Medulla oblongata (tissue), 1 donor: ENCODE measurements at regions not wholly inside any gene's neighbourhood (a gene's known extent, or its start where the extent isn't known, plus 50 kb on each side); places are given as distances from the start of the nearest gene placed in this dataset.
A peak's percentile ranks its signal among the peaks of the same experiment; 100 is the strongest.

Experiments used
- DNase-seq: peaks from one replicate; pipeline ENCODE4 v3.0.0-alpha.2; 2015; ENCODE audit errors: extremely low spot score

DNA sequence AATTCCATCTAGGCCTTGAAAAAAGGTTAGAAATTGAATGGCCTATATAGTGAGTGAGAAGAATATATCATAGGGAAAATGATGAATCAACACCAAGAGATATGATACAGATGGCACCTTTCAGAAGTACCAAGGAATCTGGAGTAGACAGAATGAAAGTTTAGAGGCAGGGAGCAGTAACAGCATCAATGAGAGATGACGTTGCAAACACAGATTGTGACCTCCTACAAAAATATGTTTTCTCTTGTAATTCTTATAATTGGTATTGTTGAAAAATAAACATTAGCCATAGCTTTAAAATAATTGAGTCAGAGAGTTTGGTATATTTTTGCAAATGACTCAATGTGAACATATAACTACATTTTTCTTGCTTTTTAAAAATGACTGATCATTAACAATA, 1223.1 kb upstream of the GJE1 start:
- no peak for DNase-seq

DNA sequence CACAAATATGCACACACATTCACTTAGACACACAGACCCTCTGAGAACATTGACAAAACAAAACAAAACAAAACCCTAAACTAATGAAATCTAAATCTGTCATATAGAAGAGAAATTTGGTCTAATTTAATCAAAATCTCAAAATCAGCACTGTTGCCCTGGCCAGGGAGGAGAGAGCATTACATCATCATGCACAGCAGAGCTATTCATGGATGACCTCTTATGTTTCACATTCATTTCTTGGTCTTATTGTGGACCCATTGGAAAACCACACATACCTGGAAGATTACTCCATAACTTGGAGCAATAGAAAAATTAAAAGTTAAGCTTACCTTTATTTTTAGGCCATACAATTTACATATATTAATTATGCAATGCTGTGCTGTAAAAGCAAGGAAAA, 1223.6 kb upstream of the GJE1 start:
- no peak for DNase-seq

DNA sequence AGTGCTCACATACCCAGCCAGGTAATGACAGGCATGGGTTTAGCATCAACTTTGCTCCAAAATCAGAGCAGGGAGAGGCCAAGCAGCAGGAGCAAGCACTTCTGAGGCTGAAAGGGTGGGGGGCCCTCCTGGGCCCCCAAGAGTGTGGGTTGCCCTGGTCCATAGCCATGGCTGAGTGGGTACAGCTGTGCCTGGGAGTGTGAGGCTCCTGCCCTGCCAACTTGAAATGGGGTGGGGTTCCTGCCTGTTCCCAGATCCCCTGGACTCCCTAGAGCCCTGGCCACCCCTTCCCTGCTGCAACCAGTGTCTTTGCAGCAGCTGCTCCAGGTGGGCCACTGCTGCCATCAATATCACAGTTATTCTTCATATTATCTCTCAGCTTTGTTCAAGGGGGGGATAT, 1224.2 kb upstream of the GJE1 start:
- DNase-seq = no peak

DNA sequence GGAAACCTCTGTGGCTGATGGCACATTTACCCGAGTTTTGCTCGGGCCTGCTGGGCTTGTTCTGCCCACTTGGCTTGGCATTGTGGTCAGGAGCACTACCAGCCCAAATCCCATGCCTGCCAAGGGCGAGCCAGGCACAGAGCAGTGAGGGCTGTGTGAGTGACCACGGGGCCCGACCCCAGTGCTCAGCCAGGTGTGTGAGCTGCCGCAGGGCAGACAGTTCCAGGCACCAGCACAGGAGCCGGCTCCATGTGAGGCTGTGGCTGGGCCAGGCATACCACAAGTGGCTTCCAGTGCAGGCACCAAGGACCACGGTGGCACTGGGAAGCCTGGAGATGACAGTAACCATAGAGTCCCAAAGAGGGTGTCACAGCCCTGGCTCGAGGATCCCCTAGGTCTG, 1225.5 kb upstream of the GJE1 start:
- no peak for DNase-seq

GRCh38 chr6:140905724-140906123, 1227.0 kb upstream of the GJE1 start:
- DNase-seq = no peak

DNA sequence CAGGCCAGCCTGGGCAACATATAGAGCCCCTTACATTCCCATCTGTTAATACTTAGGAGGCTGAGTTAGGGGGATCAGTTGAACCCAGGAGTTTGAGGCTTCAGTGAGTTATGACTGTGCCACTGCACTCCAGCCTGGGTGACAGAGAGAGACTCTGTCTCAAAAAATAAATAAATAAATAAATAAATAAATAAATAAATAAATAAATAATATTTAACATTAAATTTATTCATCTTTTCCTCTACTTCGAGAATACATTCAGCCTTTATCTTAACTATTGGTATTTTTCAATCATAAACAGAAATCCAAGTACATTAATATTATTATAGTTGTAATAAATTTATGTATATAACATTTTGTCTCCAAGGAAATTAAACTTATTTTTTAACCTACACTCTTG, 1227.7 kb upstream of the GJE1 start:
- no peak for DNase-seq

- DNase-seq = no peak
Measured at GRCh38 chr6:140897804-140898573, 1234.7 kb upstream of the GJE1 start.

DNA sequence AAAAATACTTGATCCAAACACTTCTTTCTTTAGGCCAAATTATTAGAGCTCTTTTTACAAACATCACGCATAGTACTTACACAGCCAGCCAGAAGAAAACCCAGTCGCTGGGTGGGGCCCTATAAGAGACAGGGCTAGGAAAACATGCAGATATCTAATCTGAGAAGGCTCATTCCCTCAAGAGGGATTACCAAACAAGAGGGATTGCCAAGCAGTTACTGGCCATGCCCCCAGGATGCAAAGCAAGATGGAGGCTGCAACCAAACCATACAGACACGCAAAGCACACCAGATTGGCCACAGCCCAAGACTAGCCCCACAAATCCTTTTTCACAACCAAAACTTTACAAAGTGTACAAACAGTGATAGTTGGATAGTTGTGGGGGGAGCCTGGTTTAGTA, 1235.4 kb upstream of the GJE1 start:
- DNase-seq = no peak

DNA sequence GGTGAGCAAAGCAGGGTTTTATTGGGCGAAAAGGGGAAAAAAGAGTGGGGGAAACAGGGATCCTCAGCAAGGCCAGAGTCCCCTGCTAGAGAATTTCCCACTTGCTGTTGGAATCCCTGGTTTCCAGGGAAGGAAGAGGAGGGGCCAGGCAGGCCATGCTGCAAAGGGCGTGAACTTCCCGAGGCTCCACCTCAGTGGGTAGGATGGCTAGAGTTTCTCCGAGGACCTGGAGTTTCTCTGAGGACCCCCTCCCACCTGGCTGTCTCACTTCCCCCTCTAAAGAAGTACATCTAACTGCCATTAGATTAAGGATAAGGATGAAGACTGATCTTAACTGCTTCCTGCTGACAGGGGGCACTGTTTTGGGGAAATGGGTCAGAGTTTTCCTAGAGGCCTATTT, 1239.3 kb upstream of the GJE1 start:
- DNase-seq = no peak

DNA sequence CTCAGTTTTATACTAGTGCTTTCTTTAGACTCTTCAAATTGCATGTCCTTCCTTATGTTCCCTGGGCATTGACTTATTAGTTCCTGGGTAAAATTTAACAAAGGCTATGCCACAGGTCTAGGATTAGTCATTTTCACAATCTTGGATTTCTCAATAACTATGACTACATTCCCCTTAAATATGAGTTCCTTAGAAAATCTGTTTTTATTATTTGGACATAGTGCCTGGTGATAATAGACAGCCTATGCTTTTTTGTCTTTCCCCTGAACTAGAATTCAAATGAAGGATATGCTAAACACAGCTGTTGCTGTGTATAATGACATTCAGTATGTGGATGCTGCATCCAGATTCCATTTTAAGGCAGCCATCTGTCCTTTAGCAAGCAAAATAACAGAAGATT, 1252.8 kb upstream of the GJE1 start:
- DNase-seq = no peak

GRCh38 chr6:140874066-140874465, 1258.7 kb upstream of the GJE1 start:
- no peak for DNase-seq

DNA sequence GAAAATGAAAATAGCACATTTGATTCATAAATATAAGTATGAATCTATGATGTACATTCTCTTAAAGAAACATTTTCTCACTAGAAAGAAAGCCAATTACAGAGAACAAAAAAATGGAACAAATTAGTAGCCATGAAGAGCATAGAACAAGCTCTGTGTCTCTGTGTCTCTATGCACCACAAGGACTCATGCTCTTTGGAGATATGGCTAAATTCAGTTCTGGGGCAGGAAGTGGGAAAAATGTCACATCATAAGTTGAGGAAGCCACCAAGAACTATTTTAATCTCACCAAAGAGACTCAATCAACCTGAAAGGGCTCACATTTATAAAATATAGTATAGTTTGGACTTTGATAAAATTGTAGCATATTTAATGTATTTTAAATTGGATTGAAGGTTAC, 1259.8 kb upstream of the GJE1 start:
- no peak for DNase-seq

- DNase-seq = no peak
Measured at GRCh38 chr6:140871911-140872310, 1260.8 kb upstream of the GJE1 start.

GRCh38 chr6:140867336-140867735, 1265.4 kb upstream of the GJE1 start:
- no peak for DNase-seq

GRCh38 chr6:140858381-140858971, 1274.2 kb upstream of the GJE1 start:
- DNase-seq = no peak

DNA sequence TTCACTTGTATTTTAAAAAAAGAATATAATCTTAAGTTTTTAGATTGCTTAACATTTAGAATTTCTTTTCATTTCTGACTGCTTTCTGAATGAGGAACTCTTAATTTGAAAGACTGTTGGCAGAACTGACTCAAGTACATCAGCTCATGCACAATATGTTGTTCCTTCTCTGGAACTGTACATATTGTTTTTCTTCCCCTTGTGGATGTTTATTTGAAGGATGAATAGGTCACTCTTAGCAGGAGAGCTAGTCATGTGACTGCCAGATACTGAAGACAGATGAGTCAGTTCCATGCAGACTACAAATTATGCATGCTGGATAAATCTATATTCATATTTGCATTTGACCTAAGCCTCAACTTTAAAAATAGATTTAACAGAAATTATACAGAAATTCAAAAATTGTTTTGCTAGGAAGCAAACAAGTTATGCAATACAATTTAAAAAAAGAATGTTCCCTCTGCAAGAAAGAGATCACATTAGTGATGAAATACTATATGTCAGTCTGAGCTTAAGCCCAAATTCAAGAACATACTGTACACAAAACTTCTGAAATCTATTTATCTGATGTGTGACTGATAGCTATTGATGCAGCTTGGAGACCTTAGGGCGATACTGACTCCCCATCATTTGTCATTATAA, 1274.9 kb upstream of the GJE1 start:
- DNase-seq = peak; percentile 31

DNA sequence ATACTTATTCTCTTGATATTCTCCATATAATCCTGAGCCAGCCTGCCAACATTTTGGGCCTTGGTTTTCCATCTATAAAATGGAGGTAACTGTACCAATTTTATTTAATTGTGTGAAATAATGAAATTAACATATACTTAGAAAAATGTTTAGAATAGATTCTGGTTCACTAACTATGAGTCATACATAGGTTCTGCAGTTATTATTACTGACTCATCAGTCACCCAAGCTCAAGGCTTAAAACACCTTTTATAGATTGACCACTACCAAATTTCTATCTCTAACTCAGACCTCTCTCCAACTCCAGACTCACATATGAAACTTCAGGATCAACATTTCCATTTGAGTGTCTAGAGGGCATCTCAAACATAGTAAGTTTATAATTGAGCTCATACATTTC, 1277.2 kb upstream of the GJE1 start:
- DNase-seq = no peak

DNA sequence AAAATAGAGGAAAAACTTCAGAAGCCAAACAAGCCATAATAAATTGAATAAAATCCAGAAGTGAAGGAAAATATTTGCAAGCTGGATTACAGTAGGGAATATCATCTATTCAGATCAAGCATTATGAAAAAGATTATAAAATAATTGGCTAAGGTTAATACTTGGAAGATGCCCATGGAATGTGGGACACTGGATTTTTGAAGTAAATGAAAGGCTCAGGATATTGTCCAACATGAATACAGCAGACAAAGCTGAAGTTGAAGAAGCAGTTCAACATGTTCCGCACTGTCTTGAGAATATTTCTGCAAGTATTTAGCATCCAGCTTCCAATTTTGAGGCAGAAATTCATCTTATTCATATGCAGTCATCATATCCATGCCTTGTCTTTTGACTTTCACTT, 1278.4 kb upstream of the GJE1 start:
- no peak for DNase-seq

GRCh38 chr6:140850438-140850837, 1282.3 kb upstream of the GJE1 start:
- no peak for DNase-seq

DNA sequence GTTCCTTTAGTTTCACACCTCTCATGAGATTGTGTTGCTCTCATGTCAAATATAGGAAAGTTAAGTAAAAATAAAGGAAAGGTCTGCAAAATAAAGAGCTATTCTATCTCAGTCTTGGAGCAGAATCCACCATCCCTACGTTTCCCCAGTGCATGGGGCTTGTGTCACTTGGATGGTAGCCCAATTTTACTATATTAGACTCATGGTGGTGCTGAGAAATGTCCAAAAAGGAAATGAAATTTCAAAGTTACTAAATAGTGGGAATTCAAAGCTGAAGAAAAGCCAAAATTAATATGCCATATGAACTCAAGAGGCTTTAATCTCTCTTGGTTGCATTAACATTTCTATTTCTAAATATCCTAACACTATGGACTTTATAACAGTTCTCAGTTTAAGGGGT, 1283.3 kb upstream of the GJE1 start:
- no peak for DNase-seq

DNA sequence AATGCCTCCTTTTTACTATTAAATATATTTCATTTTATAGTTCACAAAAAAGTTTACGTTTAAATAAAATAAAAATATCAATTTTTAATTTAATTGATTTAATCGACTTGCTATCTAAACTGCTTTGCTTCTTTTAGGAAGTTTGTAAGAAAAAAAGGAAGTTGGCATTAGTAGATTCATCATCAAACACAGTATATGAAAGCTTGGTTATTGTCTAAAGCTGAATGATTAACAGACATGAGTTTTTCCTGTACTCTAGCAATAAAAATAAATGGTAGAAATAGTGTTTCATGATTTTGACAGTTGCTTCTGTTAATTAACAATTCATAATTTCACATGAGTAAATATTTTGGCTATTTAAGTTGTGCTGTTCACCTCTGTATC, 1285.5 kb upstream of the GJE1 start:
- DNase-seq = no peak

GRCh38 chr6:140846503-140847261, 1286.0 kb upstream of the GJE1 start:
- no peak for DNase-seq

DNA sequence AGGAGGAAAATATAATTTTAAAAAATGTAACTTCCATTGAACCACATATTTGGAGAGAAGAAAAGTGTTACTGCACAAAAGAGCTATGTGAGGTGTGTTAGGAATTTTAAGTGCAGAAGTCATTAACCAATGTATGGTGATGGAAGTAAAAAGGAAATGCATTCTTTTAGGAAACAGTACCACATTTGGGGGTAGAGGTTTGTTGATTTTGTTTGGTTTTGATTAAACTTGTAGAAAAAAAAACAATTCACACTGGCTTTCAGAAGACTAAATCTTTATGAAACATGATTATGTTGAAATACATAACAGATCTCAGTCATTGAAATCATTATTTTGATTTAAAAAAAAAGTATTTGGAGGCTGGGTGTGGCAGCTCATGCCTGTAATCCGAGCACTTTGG, 1287.0 kb upstream of the GJE1 start:
- DNase-seq = no peak
